ENCODE measurements at regions not wholly inside any gene's neighbourhood (a gene's known extent, or its start where the extent isn't known, plus 50 kb on each side); places are given as distances from the start of the nearest gene placed in this dataset.

- Histone ChIP-seq H3K9me3 (replicated peaks in 1 of 2; ENCODE audit: control insufficient read depth in 2 of 2, insufficient read depth in 1 of 2, low read depth in 1 of 2, low read length in 2 of 2) (no peaks in the 10 kb centered on the region), H3K23ac (ENCODE audit: low read depth, low read length, poor library complexity) (no peak overlapping the region), H2BK5ac (ENCODE audit: low read length) (no peak overlapping the region), H3K14ac (ENCODE audit: low read length) (no peak overlapping the region), H2AK5ac (ENCODE audit: low read depth, low read length) (no peak overlapping the region), H2BK120ac (ENCODE audit: low read depth, low read length) (no peak overlapping the region), H2BK15ac (ENCODE audit: low read length) (no peak overlapping the region), H4K91ac (ENCODE audit: low read depth, low read length, poor library complexity) (no peak overlapping the region), H3K79me1 (ENCODE audit: low read depth, low read length) (no peaks in the 10 kb centered on the region), H3K4me1 (ENCODE audit: control insufficient read depth in 2 of 2, insufficient read depth in 1 of 2, low read depth in 1 of 2, low read length in 2 of 2) (no peaks in the 10 kb centered on the region), H3K18ac (ENCODE audit: low read length) (no peak overlapping the region), H4K8ac (ENCODE audit: low read depth, low read length) (no peak overlapping the region), H3K27me3 (ENCODE audit: control insufficient read depth in 3 of 3, insufficient read depth in 3 of 3, low read depth in 1 of 3, low read length in 3 of 3) (no peaks in the 10 kb centered on the region), H2AFZ (ENCODE audit: low read length) (no peak overlapping the region), H2BK12ac (ENCODE audit: low read length) (no peak overlapping the region), H3K4ac (ENCODE audit: low read length) (no peak overlapping the region), H3K9ac (ENCODE audit: low read depth, low read length, poor library complexity) (no peak overlapping the region), H3K36me3 (replicated peaks in 1 of 2; ENCODE audit: control insufficient read depth in 2 of 2, insufficient read depth in 2 of 2, low read length in 2 of 2) (no peaks in the 10 kb centered on the region), H3K4me2 (ENCODE audit: insufficient read depth, low read length, poor library complexity, severe bottlenecking) (no peak overlapping the region), H3K4me3 (ENCODE audit: low read length in 2 of 2) (no peak overlapping the region), H3K27ac (replicated peaks; ENCODE audit: low read length) (no peak overlapping the region)
- no peak for DNase-seq (ENCODE audit: low spot score)
- no CpG with 5 or more reads among the region's 8 CpGs for WGBS, 2 donors (ENCODE audit: extremely low coverage in 2 of 2, insufficient read length in 2 of 2, insufficient replicate concordance in 1 of 2)
Measured at GRCh38 chr18:77872166-77872565, 622.5 kb downstream of the GALR1 start.

DNA sequence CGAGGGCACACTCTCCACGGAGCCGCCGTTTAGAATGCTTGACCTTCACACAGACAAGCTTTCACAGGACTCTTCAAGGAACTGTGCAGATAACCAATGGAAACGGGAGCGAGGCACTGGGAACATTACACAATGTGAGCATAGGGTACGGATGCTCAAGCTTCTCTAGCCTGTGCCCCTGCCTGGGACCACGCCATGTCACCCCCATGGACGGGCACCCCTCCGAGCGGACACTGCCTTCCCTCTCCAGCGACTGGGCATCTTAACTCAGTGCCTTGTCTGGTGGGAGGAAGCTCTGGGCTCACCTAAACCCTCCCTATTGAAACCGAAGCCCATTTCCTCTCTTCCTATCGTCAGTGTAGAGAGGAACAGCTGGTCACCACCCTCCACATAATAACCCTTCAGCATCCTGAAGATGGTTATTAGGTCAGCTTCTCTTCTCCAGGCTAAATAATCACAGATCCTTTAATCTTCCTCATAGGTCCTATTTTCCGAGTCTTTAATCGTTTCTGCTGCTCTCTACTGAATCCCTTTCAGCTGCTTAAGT is 626.7 kb downstream of the GALR1 start:
- Histone ChIP-seq H3K18ac (ENCODE audit: low read length) (no peak overlapping the region), H3K4me3 (ENCODE audit: low read length in 2 of 2) (no peak overlapping the region), H2BK15ac (ENCODE audit: low read length) (no peak overlapping the region), H2BK120ac (ENCODE audit: low read depth, low read length) (no peak overlapping the region), H3K4me2 (ENCODE audit: insufficient read depth, low read length, poor library complexity, severe bottlenecking) (no peak overlapping the region), H3K27me3 (ENCODE audit: control insufficient read depth in 3 of 3, insufficient read depth in 3 of 3, low read depth in 1 of 3, low read length in 3 of 3) (no peaks in the 10 kb centered on the region), H3K79me1 (ENCODE audit: low read depth, low read length) (no peaks in the 10 kb centered on the region), H4K91ac (ENCODE audit: low read depth, low read length, poor library complexity) (no peak overlapping the region), H2BK12ac (ENCODE audit: low read length) (no peak overlapping the region), H2BK5ac (ENCODE audit: low read length) (no peak overlapping the region), H3K4me1 (ENCODE audit: control insufficient read depth in 2 of 2, insufficient read depth in 1 of 2, low read depth in 1 of 2, low read length in 2 of 2) (no peaks in the 10 kb centered on the region), H3K9me3 (replicated peaks in 1 of 2; ENCODE audit: control insufficient read depth in 2 of 2, insufficient read depth in 1 of 2, low read depth in 1 of 2, low read length in 2 of 2) (no peaks in the 10 kb centered on the region), H3K36me3 (replicated peaks in 1 of 2; ENCODE audit: control insufficient read depth in 2 of 2, insufficient read depth in 2 of 2, low read length in 2 of 2) (no peaks in the 10 kb centered on the region), H2AFZ (ENCODE audit: low read length) (no peak overlapping the region), H3K9ac (ENCODE audit: low read depth, low read length, poor library complexity) (no peak overlapping the region), H3K14ac (ENCODE audit: low read length) (no peak overlapping the region), H2AK5ac (ENCODE audit: low read depth, low read length) (no peak overlapping the region), H3K23ac (ENCODE audit: low read depth, low read length, poor library complexity) (no peak overlapping the region), H3K4ac (ENCODE audit: low read length) (no peak overlapping the region), H4K8ac (ENCODE audit: low read depth, low read length) (no peak overlapping the region), H3K27ac (replicated peaks; ENCODE audit: low read length) (no peak overlapping the region)
- WGBS, 2 donors (ENCODE audit: extremely low coverage in 2 of 2, insufficient read length in 2 of 2, insufficient replicate concordance in 1 of 2) = no CpG with 5 or more reads among the region's 16 CpGs
- DNase-seq (ENCODE audit: low spot score) = no peak

DNA sequence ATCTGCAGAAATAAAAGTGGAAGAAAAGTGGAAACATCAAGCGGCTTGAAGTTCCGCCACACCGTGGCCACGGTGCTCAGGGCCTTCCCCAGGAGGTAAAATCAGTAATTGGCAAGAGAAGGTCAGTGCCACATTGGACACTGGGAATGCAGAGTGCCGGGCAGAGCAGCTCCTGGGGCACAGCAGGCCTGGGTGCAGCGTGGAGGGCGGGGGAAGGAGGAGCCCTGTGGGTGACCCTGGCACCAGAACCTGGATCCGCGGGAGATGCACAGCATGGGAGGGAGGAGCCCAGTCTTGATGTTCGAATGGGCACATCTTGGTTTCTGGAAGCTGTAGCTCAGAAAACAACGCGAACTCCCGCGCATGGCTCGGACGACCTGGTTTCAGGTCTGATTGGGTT is 630.2 kb downstream of the GALR1 start:
- no peaks in the 10 kb centered on the region for H3K9me3 ChIP-seq (replicated peaks in 1 of 2; ENCODE audit: control insufficient read depth in 2 of 2, insufficient read depth in 1 of 2, low read depth in 1 of 2, low read length in 2 of 2)
- H3K4me3 ChIP-seq (ENCODE audit: low read length in 2 of 2) = no peak overlapping the region
- no peak for DNase-seq (ENCODE audit: low spot score)
- H3K23ac ChIP-seq (ENCODE audit: low read depth, low read length, poor library complexity) = peak overlapping the region; percentile 8
- H3K27ac ChIP-seq (replicated peaks; ENCODE audit: low read length) = no peak overlapping the region
- no peak overlapping the region for H2BK5ac ChIP-seq (ENCODE audit: low read length)
- H3K79me1 ChIP-seq (ENCODE audit: low read depth, low read length) = no peaks in the 10 kb centered on the region
- no peak overlapping the region for H4K91ac ChIP-seq (ENCODE audit: low read depth, low read length, poor library complexity)
- no peak overlapping the region for H3K9ac ChIP-seq (ENCODE audit: low read depth, low read length, poor library complexity)
- no peak overlapping the region for H2BK120ac ChIP-seq (ENCODE audit: low read depth, low read length)
- H3K4me1 ChIP-seq (ENCODE audit: control insufficient read depth in 2 of 2, insufficient read depth in 1 of 2, low read depth in 1 of 2, low read length in 2 of 2) = no peaks in the 10 kb centered on the region
- no peaks in the 10 kb centered on the region for H3K27me3 ChIP-seq (ENCODE audit: control insufficient read depth in 3 of 3, insufficient read depth in 3 of 3, low read depth in 1 of 3, low read length in 3 of 3)
- H3K18ac ChIP-seq (ENCODE audit: low read length) = no peak overlapping the region
- no peak overlapping the region for H3K4me2 ChIP-seq (ENCODE audit: insufficient read depth, low read length, poor library complexity, severe bottlenecking)
- H2AFZ ChIP-seq (ENCODE audit: low read length) = no peak overlapping the region
- no peak overlapping the region for H3K4ac ChIP-seq (ENCODE audit: low read length)
- WGBS, 2 donors (ENCODE audit: extremely low coverage in 2 of 2, insufficient read length in 2 of 2, insufficient replicate concordance in 1 of 2) = no CpG with 5 or more reads among the region's 16 CpGs
- no peak overlapping the region for H3K14ac ChIP-seq (ENCODE audit: low read length)
- no peak overlapping the region for H2AK5ac ChIP-seq (ENCODE audit: low read depth, low read length)
- no peak overlapping the region for H2BK15ac ChIP-seq (ENCODE audit: low read length)
- no peak overlapping the region for H4K8ac ChIP-seq (ENCODE audit: low read depth, low read length)
- H3K36me3 ChIP-seq (replicated peaks in 1 of 2; ENCODE audit: control insufficient read depth in 2 of 2, insufficient read depth in 2 of 2, low read length in 2 of 2) = no peaks in the 10 kb centered on the region
- H2BK12ac ChIP-seq (ENCODE audit: low read length) = no peak overlapping the region

- Histone ChIP-seq H3K79me1 (ENCODE audit: low read depth, low read length) (no peaks in the 10 kb centered on the region), H3K23ac (ENCODE audit: low read depth, low read length, poor library complexity) (no peak overlapping the region), H3K18ac (ENCODE audit: low read length) (no peak overlapping the region), H3K27me3 (ENCODE audit: control insufficient read depth in 3 of 3, insufficient read depth in 3 of 3, low read depth in 1 of 3, low read length in 3 of 3) (no peaks in the 10 kb centered on the region), H3K36me3 (replicated peaks in 1 of 2; ENCODE audit: control insufficient read depth in 2 of 2, insufficient read depth in 2 of 2, low read length in 2 of 2) (no peaks in the 10 kb centered on the region), H3K9me3 (replicated peaks in 1 of 2; ENCODE audit: control insufficient read depth in 2 of 2, insufficient read depth in 1 of 2, low read depth in 1 of 2, low read length in 2 of 2) (no peaks in the 10 kb centered on the region), H4K8ac (ENCODE audit: low read depth, low read length) (no peak overlapping the region), H3K27ac (replicated peaks; ENCODE audit: low read length) (no peak overlapping the region), H2BK120ac (ENCODE audit: low read depth, low read length) (no peak overlapping the region), H4K91ac (ENCODE audit: low read depth, low read length, poor library complexity) (no peak overlapping the region), H3K14ac (ENCODE audit: low read length) (no peak overlapping the region), H2BK12ac (ENCODE audit: low read length) (no peak overlapping the region), H3K4me3 (ENCODE audit: low read length in 2 of 2) (no peak overlapping the region), H2AK5ac (ENCODE audit: low read depth, low read length) (no peak overlapping the region), H2BK5ac (ENCODE audit: low read length) (no peak overlapping the region), H3K4me1 (ENCODE audit: control insufficient read depth in 2 of 2, insufficient read depth in 1 of 2, low read depth in 1 of 2, low read length in 2 of 2) (no peaks in the 10 kb centered on the region), H2AFZ (ENCODE audit: low read length) (no peak overlapping the region), H3K9ac (ENCODE audit: low read depth, low read length, poor library complexity) (no peak overlapping the region), H3K4ac (ENCODE audit: low read length) (no peak overlapping the region), H3K4me2 (ENCODE audit: insufficient read depth, low read length, poor library complexity, severe bottlenecking) (no peak overlapping the region), H2BK15ac (ENCODE audit: low read length) (no peak overlapping the region)
- no peak for DNase-seq (ENCODE audit: low spot score)
- no CpG with 5 or more reads among the region's 5 CpGs for WGBS, 2 donors (ENCODE audit: extremely low coverage in 2 of 2, insufficient read length in 2 of 2, insufficient replicate concordance in 1 of 2)
Measured at GRCh38 chr18:77884454-77884853, 634.8 kb downstream of the GALR1 start.

Data from neuronal stem cell (in vitro differentiated cells).